Adrenal gland (tissue), 5 donors: ENCODE measurements at regions not wholly inside any gene's neighbourhood (a gene's known extent, or its start where the extent isn't known, plus 50 kb on each side); places are given as distances from the start of the nearest gene placed in this dataset.

Experiments used
- CTCF ChIP-seq, 6 experiments: fragments of 450-650 bp in 4 of 6; fragments of 200-600 bp in 2 of 6; sonication (generic) in 1 of 6; IDR thresholded peaks; 1 replicate in 5 of 6; 2 replicates in 1 of 6; pipeline versions ENCODE4 v1.5.1 to v1.8.0; 2016 to 2021; ENCODE audit warnings: antibody characterized with exemption in 6 of 6, mild to moderate bottlenecking in 2 of 6, moderate library complexity in 1 of 6
- POLR2A ChIP-seq, 2 donors: fragments of 450-650 bp; IDR thresholded peaks; one replicate each; pipeline ENCODE4 v1.6.1; 2017; ENCODE audit warnings: antibody characterized with exemption in 2 of 2, mild to moderate bottlenecking in 2 of 2, moderate library complexity in 1 of 2
- donor health status: DM: no; HTN: no; CAD: no.

GRCh38 chr14:71354142-71354541 lies 446.9 kb downstream of the PCNX1 start:
- TF ChIP-seq CTCF (IDR thresholded peaks at IDR 0.05) = no peak
- no peak for TF ChIP-seq POLR2A (IDR thresholded peaks at IDR 0.05)
